NB4 (cell line): ENCODE measurements at regions not wholly inside any gene's neighbourhood (a gene's known extent, or its start where the extent isn't known, plus 50 kb on each side); places are given as distances from the start of the nearest gene placed in this dataset.
"Not testable (repeated sequence)": the region's sequence is repeated elsewhere in the genome, so short reads cannot be mapped to it uniquely, and the experiment has no call there.

ENCODE experiments used
- DNase-seq: peaks from one replicate; pipeline ENCODE4 v3.0.0; 2010; ENCODE audit warnings: low read depth
- H3K4me3 ChIP-seq: one replicate; pipeline ENCODE4 v1.5.1; 2011; ENCODE audit warnings: mild to moderate bottlenecking, low read depth, low read length, moderate library complexity
- MAX ChIP-seq: IDR thresholded peaks from 2 replicates; pipeline ENCODE4 v1.6.1; 2011; ENCODE audit warnings: low read depth, low read length
- MYC ChIP-seq: IDR thresholded peaks from 2 replicates; pipeline ENCODE4 v1.6.1; 2011; ENCODE audit warnings: low read depth, low read length
- POLR2A ChIP-seq: IDR thresholded peaks from 2 replicates; pipeline ENCODE4 v1.6.1; 2011; ENCODE audit warnings: mild to moderate bottlenecking; ENCODE audit not compliant: insufficient read length; ENCODE audit errors: extremely low read depth
- TF ChIP-seq, protein P1 (sequence below): IDR thresholded peaks from one replicate; pipeline ENCODE4 v1.5.1; 2012; ENCODE audit warnings: low read depth, low read length

DNA sequence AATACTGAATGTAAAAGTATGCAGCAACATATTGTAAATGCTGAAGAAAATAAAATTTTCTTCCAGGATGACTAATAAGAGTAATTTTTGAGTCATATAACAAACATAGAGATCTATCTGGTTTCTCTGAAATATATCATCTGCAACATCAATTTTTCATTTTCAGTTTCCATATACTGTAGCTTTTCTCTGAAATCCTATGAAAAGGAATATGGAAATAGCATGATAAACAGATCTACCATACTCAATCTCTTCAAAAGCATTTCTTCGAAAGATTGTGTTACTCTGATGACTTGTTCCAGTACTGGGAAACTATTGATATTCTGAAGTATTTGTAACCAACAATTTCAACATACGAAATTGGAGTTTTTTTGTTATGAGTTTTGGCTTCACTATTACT, 1156.7 kb downstream of the FAM133A start:
- no peak for TF ChIP-seq MYC
- no peak for TF ChIP-seq MAX
- TF ChIP-seq, protein P1, sequence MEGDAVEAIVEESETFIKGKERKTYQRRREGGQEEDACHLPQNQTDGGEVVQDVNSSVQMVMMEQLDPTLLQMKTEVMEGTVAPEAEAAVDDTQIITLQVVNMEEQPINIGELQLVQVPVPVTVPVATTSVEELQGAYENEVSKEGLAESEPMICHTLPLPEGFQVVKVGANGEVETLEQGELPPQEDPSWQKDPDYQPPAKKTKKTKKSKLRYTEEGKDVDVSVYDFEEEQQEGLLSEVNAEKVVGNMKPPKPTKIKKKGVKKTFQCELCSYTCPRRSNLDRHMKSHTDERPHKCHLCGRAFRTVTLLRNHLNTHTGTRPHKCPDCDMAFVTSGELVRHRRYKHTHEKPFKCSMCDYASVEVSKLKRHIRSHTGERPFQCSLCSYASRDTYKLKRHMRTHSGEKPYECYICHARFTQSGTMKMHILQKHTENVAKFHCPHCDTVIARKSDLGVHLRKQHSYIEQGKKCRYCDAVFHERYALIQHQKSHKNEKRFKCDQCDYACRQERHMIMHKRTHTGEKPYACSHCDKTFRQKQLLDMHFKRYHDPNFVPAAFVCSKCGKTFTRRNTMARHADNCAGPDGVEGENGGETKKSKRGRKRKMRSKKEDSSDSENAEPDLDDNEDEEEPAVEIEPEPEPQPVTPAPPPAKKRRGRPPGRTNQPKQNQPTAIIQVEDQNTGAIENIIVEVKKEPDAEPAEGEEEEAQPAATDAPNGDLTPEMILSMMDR: no peak
- TF ChIP-seq POLR2A: no peak
- H3K4me3 ChIP-seq: no peak overlapping the region
- DNase-seq: no peak

- no peak overlapping the region for H3K4me3 ChIP-seq
- no peak for TF ChIP-seq MAX
- TF ChIP-seq, protein P1: no peak
- TF ChIP-seq POLR2A: no peak
- TF ChIP-seq MYC: no peak
- DNase-seq: peak; percentile 29
These were observed 1157.4 kb downstream of the FAM133A start for GRCh38 chrX:94831364-94831763.

DNA sequence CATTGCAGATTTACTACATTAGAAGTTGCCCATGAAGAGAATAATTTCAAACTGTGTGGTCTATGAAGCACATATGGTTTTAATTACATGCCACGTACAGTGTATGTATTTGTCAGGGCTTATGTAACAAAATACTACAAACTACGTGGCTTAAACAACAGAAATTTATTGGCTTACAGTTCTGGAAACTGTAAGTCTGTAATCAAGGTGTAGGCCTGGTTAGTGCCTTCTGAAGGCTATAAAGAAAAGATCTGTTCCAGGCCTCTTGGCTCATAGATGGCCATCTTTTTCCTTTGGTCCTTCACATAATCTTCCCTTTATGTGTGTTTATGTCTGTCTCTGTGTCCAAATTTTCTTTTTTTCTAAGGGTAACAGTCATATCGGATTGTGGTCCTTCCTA, 1160.2 kb downstream of the FAM133A start:
- no peak for TF ChIP-seq POLR2A
- no peak for TF ChIP-seq MYC
- TF ChIP-seq, protein P1: no peak
- TF ChIP-seq MAX: no peak
- H3K4me3 ChIP-seq: no peak overlapping the region
- DNase-seq: no peak

- TF ChIP-seq MYC (no peak), MAX (no peak), POLR2A (no peak)
- TF ChIP-seq, protein P1: no peak
- DNase-seq: no peak
- H3K4me3 ChIP-seq: no peak overlapping the region
These were observed 1176.8 kb downstream of the FAM133A start for GRCh38 chrX:94850811-94851210.

- DNase-seq: no peak
- TF ChIP-seq MYC (no peak), MAX (no peak), POLR2A (no peak)
- TF ChIP-seq, protein P1: no peak
- H3K4me3 ChIP-seq: no peak overlapping the region
These were observed 1180.2 kb downstream of the FAM133A start for GRCh38 chrX:94854251-94854650.

GRCh38 chrX:94862470-94862869, 1188.5 kb downstream of the FAM133A start:
- not testable (repeated sequence) for DNase-seq, H3K4me3 ChIP-seq
